OCI-LY7 (cell line): ENCODE measurements at regions not wholly inside any gene's neighbourhood (a gene's known extent, or its start where the extent isn't known, plus 50 kb on each side); places are given as distances from the start of the nearest gene placed in this dataset.

Experiments
- EZH2phosphoT487 ChIP-seq: fragments of 200-600 bp; sonication (generic); IDR thresholded peaks from 2 replicates; pipeline ENCODE4 v1.6.1; 2018; ENCODE audit warnings: low read depth, borderline replicate concordance, mild to moderate bottlenecking, mixed run types, antibody characterized with exemption, low read length, moderate library complexity, mixed read lengths
- TF ChIP-seq, protein P1 (sequence below): fragments of 200-600 bp; sonication (generic); conservative IDR thresholded peaks from 2 replicates; pipeline ENCODE4 v1.5.1; 2014; ENCODE audit warnings: mild to moderate bottlenecking, antibody characterized with exemption, low read length, moderate library complexity, mixed read lengths

DNA sequence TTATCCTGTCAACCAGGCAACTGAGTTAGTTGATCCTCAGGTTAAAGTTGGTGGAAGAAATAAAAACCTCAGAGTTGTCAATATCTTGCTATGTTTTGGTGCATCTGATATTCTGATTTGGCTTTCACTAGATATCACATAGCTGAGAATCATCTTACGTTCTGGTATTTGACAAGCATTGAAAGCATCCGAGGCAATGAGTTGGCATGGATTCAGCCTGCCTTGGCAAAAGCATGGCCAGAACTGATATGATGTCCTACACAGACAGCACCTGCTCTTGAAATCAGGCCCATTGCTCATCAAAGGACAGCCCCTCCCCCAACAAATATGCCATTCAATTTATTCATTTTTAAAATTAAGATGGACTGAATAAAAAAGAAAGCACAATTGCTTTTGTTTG is 320.7 kb upstream of the ATP2B1 start:
- no peak for TF ChIP-seq EZH2phosphoT487
- TF ChIP-seq, protein P1, sequence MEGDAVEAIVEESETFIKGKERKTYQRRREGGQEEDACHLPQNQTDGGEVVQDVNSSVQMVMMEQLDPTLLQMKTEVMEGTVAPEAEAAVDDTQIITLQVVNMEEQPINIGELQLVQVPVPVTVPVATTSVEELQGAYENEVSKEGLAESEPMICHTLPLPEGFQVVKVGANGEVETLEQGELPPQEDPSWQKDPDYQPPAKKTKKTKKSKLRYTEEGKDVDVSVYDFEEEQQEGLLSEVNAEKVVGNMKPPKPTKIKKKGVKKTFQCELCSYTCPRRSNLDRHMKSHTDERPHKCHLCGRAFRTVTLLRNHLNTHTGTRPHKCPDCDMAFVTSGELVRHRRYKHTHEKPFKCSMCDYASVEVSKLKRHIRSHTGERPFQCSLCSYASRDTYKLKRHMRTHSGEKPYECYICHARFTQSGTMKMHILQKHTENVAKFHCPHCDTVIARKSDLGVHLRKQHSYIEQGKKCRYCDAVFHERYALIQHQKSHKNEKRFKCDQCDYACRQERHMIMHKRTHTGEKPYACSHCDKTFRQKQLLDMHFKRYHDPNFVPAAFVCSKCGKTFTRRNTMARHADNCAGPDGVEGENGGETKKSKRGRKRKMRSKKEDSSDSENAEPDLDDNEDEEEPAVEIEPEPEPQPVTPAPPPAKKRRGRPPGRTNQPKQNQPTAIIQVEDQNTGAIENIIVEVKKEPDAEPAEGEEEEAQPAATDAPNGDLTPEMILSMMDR, result no peak
